PC-3 (cell line): ENCODE measurements at regions not wholly inside any gene's neighbourhood (a gene's known extent, or its start where the extent isn't known, plus 50 kb on each side); places are given as distances from the start of the nearest gene placed in this dataset.

Source experiments
- ATAC-seq: fragments of 200-7000 bp; cut with Tn5 transposase; 2 replicates; pipeline ENCODE4 v1.9.1; 2020; ENCODE audit warnings: mild to moderate bottlenecking, moderate library complexity
- BruUV-seq: library from RNA; stranded (reverse); fragments of 400-500 nt; replicated peaks from 2 replicates; lab custom pipeline; 2021; lab: Mats Ljungman, UMichigan
- CTCF ChIA-PET: fragments of 300-600 bp; sonication (Branson Sonifier 250); formaldehyde crosslinking; loops from one replicate; lab custom pipeline; 2022; ENCODE audit warnings: antibody characterized with exemption; lab: Charles Lee
- POLR2A ChIA-PET: fragments of 300-600 bp; sonication (Branson Sonifier 250); formaldehyde crosslinking; loops from one replicate; lab custom pipeline; 2022; ENCODE audit warnings: antibody characterized with exemption; ENCODE audit not compliant: unreplicated experiment; lab: Charles Lee
- DNase-seq: peaks from one replicate; pipeline ENCODE4 v3.0.0-alpha.2; 2015
- H2AFZ ChIP-seq: fragments of 300-600 bp; sonication (generic); 2 replicates; pipeline ENCODE4 v1.6.0; 2016; ENCODE audit warnings: antibody characterized with exemption, low read length
- H3F3A ChIP-seq: fragments of 300-600 bp; sonication (generic); one replicate; pipeline ENCODE4 v1.6.0; 2017; ENCODE audit warnings: antibody characterized with exemption, low read length, control low read depth, mild to moderate bottlenecking; ENCODE audit not compliant: unreplicated experiment
- H3K27ac ChIP-seq: fragments of 300-600 bp; sonication (generic); 2 replicates; pipeline ENCODE4 v1.5.1; 2016; ENCODE audit warnings: mild to moderate bottlenecking, low read length
- H3K27me3 ChIP-seq: fragments of 300-600 bp; sonication (generic); 2 replicates; pipeline ENCODE4 v1.6.1; 2016; ENCODE audit warnings: low read length, mixed read lengths
- H3K36me3 ChIP-seq: fragments of 300-600 bp; sonication (generic); 2 replicates; pipeline ENCODE4 v1.6.1; 2016; ENCODE audit warnings: low read depth, mixed run types, low read length, mixed read lengths
- H3K4me1 ChIP-seq: fragments of 300-600 bp; sonication (generic); 2 replicates; pipeline ENCODE4 v1.5.1; 2016; ENCODE audit warnings: low read length; ENCODE audit not compliant: insufficient read depth
- H3K4me2 ChIP-seq: fragments of 300-600 bp; sonication (generic); 2 replicates; pipeline ENCODE4 v1.6.0; 2016; ENCODE audit warnings: low read length
- H3K4me3 ChIP-seq: fragments of 300-600 bp; sonication (generic); 2 replicates; pipeline ENCODE4 v1.5.1; 2016; ENCODE audit warnings: mild to moderate bottlenecking, low read length, mixed read lengths
- H3K79me2 ChIP-seq: fragments of 300-600 bp; sonication (generic); 2 replicates; pipeline ENCODE4 v1.6.1; 2017; ENCODE audit warnings: low read length, mixed read lengths
- H3K9ac ChIP-seq: fragments of 300-600 bp; sonication (generic); 2 replicates; pipeline ENCODE4 v1.6.0; 2016; ENCODE audit warnings: mild to moderate bottlenecking, low read length
- H3K9me2 ChIP-seq: fragments of 300-600 bp; sonication (generic); replicated peaks from 2 replicates; pipeline ENCODE4 v1.6.1; 2016; ENCODE audit warnings: mixed run types, low read length, mixed read lengths
- H3K9me3 ChIP-seq: fragments of 300-600 bp; sonication (generic); 2 replicates; pipeline ENCODE4 v1.6.1; 2016; ENCODE audit warnings: low read length, mixed read lengths
- H4K20me1 ChIP-seq: fragments of 300-600 bp; sonication (generic); 2 replicates; pipeline ENCODE4 v1.6.1; 2016; ENCODE audit warnings: low read length, mixed read lengths
- EZH2 ChIP-seq: fragments of 300-600 bp; sonication (generic); IDR thresholded peaks from one replicate; pipeline ENCODE4 v1.6.1; 2017; ENCODE audit warnings: antibody characterized with exemption, mild to moderate bottlenecking, low read length; ENCODE audit not compliant: unreplicated experiment
- EZH2phosphoT487 ChIP-seq: fragments of 300-600 bp; sonication (generic); IDR thresholded peaks from 2 replicates; pipeline ENCODE4 v1.6.1; 2018; ENCODE audit warnings: mild to moderate bottlenecking, antibody characterized with exemption, low read length, borderline replicate concordance
- intact Hi-C: fragments of 100-400 bp; cut with micrococcal nuclease; formaldehyde crosslinking; loops from 2 replicates; pipeline ENCODE4 v1.9.0; 2023
- TF ChIP-seq, protein P1 (sequence below): fragments of 300-600 bp; sonication (generic); conservative IDR thresholded peaks from 2 replicates; pipeline ENCODE4 v1.5.1; 2017; ENCODE audit warnings: antibody characterized with exemption, low read depth, mild to moderate bottlenecking, low read length

DNA sequence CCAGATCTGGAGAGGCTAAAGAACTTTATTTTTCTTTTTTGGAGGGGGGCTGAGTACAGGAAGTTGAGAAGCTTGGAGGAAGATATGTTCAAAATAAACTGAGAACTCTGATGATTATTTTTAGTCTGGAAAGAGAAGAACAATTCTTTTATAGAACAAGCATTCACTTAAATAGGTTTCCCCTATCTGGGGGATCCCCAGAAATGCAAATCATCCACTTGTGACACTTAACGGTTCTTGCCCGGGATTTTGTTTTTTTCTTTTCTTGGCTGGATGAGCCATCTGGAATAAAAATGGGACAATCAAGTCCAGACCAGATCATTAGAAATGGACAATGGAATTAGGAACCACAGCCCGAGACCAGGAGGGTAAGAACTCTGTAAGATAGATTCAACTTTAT is 95.9 kb upstream of the EGR2 start:
- intact Hi-C loops, result no loop called here
- no peak overlapping the region for H3K27ac ChIP-seq
- H4K20me1 ChIP-seq, result no peaks in the 10 kb centered on the region
- no peaks in the 10 kb centered on the region for H3K36me3 ChIP-seq
- H3K9me3 ChIP-seq, result no peaks in the 10 kb centered on the region
- H3K4me1 ChIP-seq, result peaks cover 32% of the 10 kb centered on the region
- H3K9me2 ChIP-seq, result 0 out of 2 replicates have a peak, but pooled peaks cover 11% of the 10 kb centered on the region
- no TSS peak for BruUV-seq
- CTCF ChIA-PET, result no interaction called here
- no peaks in the 10 kb centered on the region for H3K27me3 ChIP-seq
- no peak overlapping the region for H2AFZ ChIP-seq
- no peak overlapping the region for H3K9ac ChIP-seq
- H3K79me2 ChIP-seq, result no peaks in the 10 kb centered on the region
- H3K4me2 ChIP-seq, result no peak overlapping the region
- peaks cover 21% of the 10 kb centered on the region for H3F3A ChIP-seq
- TF ChIP-seq EZH2phosphoT487, result no peak
- TF ChIP-seq, protein P1, sequence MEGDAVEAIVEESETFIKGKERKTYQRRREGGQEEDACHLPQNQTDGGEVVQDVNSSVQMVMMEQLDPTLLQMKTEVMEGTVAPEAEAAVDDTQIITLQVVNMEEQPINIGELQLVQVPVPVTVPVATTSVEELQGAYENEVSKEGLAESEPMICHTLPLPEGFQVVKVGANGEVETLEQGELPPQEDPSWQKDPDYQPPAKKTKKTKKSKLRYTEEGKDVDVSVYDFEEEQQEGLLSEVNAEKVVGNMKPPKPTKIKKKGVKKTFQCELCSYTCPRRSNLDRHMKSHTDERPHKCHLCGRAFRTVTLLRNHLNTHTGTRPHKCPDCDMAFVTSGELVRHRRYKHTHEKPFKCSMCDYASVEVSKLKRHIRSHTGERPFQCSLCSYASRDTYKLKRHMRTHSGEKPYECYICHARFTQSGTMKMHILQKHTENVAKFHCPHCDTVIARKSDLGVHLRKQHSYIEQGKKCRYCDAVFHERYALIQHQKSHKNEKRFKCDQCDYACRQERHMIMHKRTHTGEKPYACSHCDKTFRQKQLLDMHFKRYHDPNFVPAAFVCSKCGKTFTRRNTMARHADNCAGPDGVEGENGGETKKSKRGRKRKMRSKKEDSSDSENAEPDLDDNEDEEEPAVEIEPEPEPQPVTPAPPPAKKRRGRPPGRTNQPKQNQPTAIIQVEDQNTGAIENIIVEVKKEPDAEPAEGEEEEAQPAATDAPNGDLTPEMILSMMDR, result no peak
- TF ChIP-seq EZH2, result no peak
- POLR2A ChIA-PET, result no interaction called here
- H3K4me3 ChIP-seq, result no peak overlapping the region
- ATAC-seq (no peak), DNase-seq (no peak)

DNA sequence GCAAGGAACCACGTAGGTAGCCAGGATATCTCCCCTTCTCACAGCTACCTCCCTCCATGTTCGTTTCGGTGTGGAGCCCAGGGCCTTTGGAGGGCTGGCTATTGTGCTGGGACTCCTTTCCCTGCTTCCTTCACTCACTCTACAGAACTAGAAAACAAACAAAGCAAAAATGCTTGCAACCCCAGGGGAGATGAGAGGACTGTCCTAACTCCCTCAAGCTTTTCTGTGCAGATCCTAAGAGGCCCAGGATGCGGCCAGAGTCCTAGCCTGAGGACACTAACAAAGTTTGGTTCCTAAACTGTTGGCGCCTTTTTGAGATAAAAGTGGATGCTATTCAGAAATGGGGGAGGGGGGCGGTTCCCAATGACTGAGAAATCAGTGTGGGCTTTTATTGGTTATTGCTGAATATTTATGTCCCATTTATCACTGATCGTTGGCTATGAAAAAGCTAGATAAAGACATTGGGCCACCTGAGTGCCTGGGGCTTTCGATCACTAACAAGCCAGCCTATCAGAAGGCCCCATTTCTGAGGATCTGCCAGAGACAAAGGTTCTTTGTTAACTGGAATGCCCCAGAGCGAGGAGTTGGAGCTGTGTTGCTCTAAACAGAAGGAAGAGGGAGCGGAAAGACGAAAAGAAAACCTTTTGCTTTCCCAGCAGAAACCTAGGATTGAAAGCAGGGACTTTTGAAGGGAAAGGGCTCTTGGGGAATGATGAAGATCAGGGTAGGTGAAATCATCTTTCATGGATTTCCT is 95.2 kb upstream of the EGR2 start:
- Histone ChIP-seq H3K9me2 (0 out of 2 replicates have a peak, but pooled peaks cover 11% of the 10 kb centered on the region), H3K4me3 (no peak overlapping the region), H2AFZ (no peak overlapping the region), H3K27me3 (no peaks in the 10 kb centered on the region), H3K36me3 (no peaks in the 10 kb centered on the region), H3K79me2 (no peaks in the 10 kb centered on the region), H3K4me2 (no peak overlapping the region), H3K27ac (no peak overlapping the region), H3K9me3 (no peaks in the 10 kb centered on the region), H3K9ac (no peak overlapping the region), H3K4me1 (peaks cover 25% of the 10 kb centered on the region), H4K20me1 (no peaks in the 10 kb centered on the region), H3F3A (peaks cover 15% of the 10 kb centered on the region)
- no TSS peak for BruUV-seq
- DNase-seq (no peak), ATAC-seq (no peak)
- ChIA-PET CTCF (interaction anchor here (0.6 kb wide), 1 partner anchor 191 kb away, joined by 7 read pairs; no protein-coding TSS in a partner anchor), POLR2A (interaction anchor here (0.6 kb wide), 1 partner anchor 300 kb away, joined by 4 read pairs; no protein-coding TSS in a partner anchor)
- TF ChIP-seq, protein P1, result no peak
- TF ChIP-seq EZH2 (no peak), EZH2phosphoT487 (no peak)
- intact Hi-C loops, result no loop called here
